IMR-90 (cell line): ENCODE measurements at regions not wholly inside any gene's neighbourhood (a gene's known extent, or its start where the extent isn't known, plus 50 kb on each side); places are given as distances from the start of the nearest gene placed in this dataset.

Experiments
- ATAC-seq: fragments of 200-7000 bp; cut with Tn5 transposase; 2 replicates; pipeline ENCODE4 v1.9.1; 2020; ENCODE audit warnings: low read depth, mild to moderate bottlenecking, moderate library complexity
- BruUV-seq: library from RNA; stranded (reverse); fragments of 400-500 nt; replicated peaks from 2 replicates; lab custom pipeline; 2021; lab: Mats Ljungman, UMichigan
- CTCF ChIA-PET: fragments of 300-600 bp; formaldehyde crosslinking; extraction: SDS; loops from one replicate; lab custom pipeline; 2021; ENCODE audit warnings: antibody characterized with exemption; lab: Yijun Ruan, JAX
- POLR2A ChIA-PET: fragments of 300-600 bp; sonication (Branson Sonifier 250); formaldehyde crosslinking; loops from one replicate; lab custom pipeline; 2022; ENCODE audit warnings: antibody characterized with exemption; ENCODE audit not compliant: unreplicated experiment; lab: Charles Lee
- DNase-seq: peaks from one replicate; pipeline ENCODE4 v3.0.0; 2013
- H2AFZ ChIP-seq: replicated peaks from 2 replicates; pipeline ENCODE3; 2013; ENCODE audit warnings: low read length, mild to moderate bottlenecking; ENCODE audit not compliant: poor library complexity
- H2AK5ac ChIP-seq: 2 replicates; pipeline ENCODE4 v1.6.1; 2013; ENCODE audit warnings: low read depth, low read length, inconsistent platforms
- H2AK9ac ChIP-seq: replicated peaks from 2 replicates; pipeline ENCODE3; 2013; ENCODE audit warnings: mild to moderate bottlenecking, low read depth, low read length, moderate library complexity; ENCODE audit not compliant: poor library complexity
- H2BK120ac ChIP-seq: 2 replicates; pipeline ENCODE4 v1.6.1; 2013; ENCODE audit warnings: low read depth, low read length, inconsistent platforms
- H2BK15ac ChIP-seq: 3 replicates; pipeline ENCODE4 v1.6.1; 2013; ENCODE audit warnings: low read depth, low read length, inconsistent platforms
- H2BK20ac ChIP-seq: 2 replicates; pipeline ENCODE4 v1.6.1; 2013; ENCODE audit warnings: low read depth, mild to moderate bottlenecking, inconsistent platforms, low read length, moderate library complexity
- H2BK5ac ChIP-seq: 2 replicates; pipeline ENCODE4 v1.6.1; 2013; ENCODE audit warnings: mild to moderate bottlenecking, low read depth, low read length, inconsistent platforms; ENCODE audit not compliant: poor library complexity, severe bottlenecking
- H3K14ac ChIP-seq: replicated peaks from 2 replicates; pipeline ENCODE4 v1.6.1; 2013; ENCODE audit warnings: low read depth, low read length, inconsistent platforms
- H3K18ac ChIP-seq: 2 replicates; pipeline ENCODE4 v1.6.1; 2013; ENCODE audit warnings: low read depth, low read length, control low read depth
- H3K23ac ChIP-seq: 2 replicates; pipeline ENCODE4 v1.6.1; 2013; ENCODE audit warnings: low read depth, low read length, inconsistent platforms
- H3K27ac ChIP-seq: 2 replicates; pipeline ENCODE4 v1.5.1; 2013; ENCODE audit warnings: mild to moderate bottlenecking, control low read depth, low read length; ENCODE audit not compliant: insufficient read depth
- H3K27me3 ChIP-seq: 2 replicates; pipeline ENCODE4 v1.6.1; 2013; ENCODE audit warnings: low read length; ENCODE audit not compliant: control insufficient read depth, insufficient read depth
- H3K36me3 ChIP-seq: 2 replicates; pipeline ENCODE4 v1.6.1; 2013; ENCODE audit warnings: low read length, mixed read lengths; ENCODE audit not compliant: control insufficient read depth, insufficient read depth
- H3K4ac ChIP-seq: 2 replicates; pipeline ENCODE4 v1.6.1; 2013; ENCODE audit warnings: low read depth, low read length, inconsistent platforms
- H3K4me1 ChIP-seq: 2 replicates; pipeline ENCODE4 v1.6.1; 2013; ENCODE audit warnings: low read length, mixed read lengths; ENCODE audit not compliant: control insufficient read depth, insufficient read depth
- H3K4me2 ChIP-seq: 2 replicates; pipeline ENCODE4 v1.6.1; 2013; ENCODE audit warnings: low read depth, mild to moderate bottlenecking, control low read depth, low read length, moderate library complexity
- H3K4me3 ChIP-seq: 2 replicates; pipeline ENCODE4 v1.5.1; 2013; ENCODE audit warnings: low read depth, mild to moderate bottlenecking, control low read depth, low read length, moderate library complexity; ENCODE audit not compliant: insufficient read depth
- H3K56ac ChIP-seq: 2 replicates; pipeline ENCODE4 v1.6.1; 2013; ENCODE audit warnings: low read length, inconsistent platforms; ENCODE audit not compliant: insufficient read depth; ENCODE audit errors: extremely low read depth
- H3K79me1 ChIP-seq, 2 experiments: 2 replicates each; pipeline ENCODE4 v1.6.1; 2013; ENCODE audit warnings: low read length in 2 of 2, inconsistent platforms in 1 of 2, low read depth in 1 of 2
- H3K9ac ChIP-seq: 2 replicates; pipeline ENCODE4 v1.6.1; 2013; ENCODE audit warnings: low read depth, low read length, control low read depth
- H3K9me1 ChIP-seq: 2 replicates; pipeline ENCODE4 v1.6.1; 2013; ENCODE audit warnings: low read length, inconsistent platforms; ENCODE audit not compliant: insufficient read depth
- H3K9me3 ChIP-seq: 2 replicates; pipeline ENCODE4 v1.6.1; 2013; ENCODE audit warnings: low read length; ENCODE audit not compliant: control insufficient read depth, insufficient read depth
- H4K20me1 ChIP-seq: 2 replicates; pipeline ENCODE4 v1.6.1; 2013; ENCODE audit warnings: low read length, inconsistent platforms; ENCODE audit not compliant: insufficient read depth
- H4K5ac ChIP-seq: 2 replicates; pipeline ENCODE4 v1.6.1; 2013; ENCODE audit warnings: mild to moderate bottlenecking, low read depth, low read length, control low read depth
- H4K8ac ChIP-seq, 2 experiments: 2 replicates each; pipeline ENCODE4 v1.6.1; 2013; ENCODE audit warnings: low read depth in 2 of 2, low read length in 2 of 2, control low read depth in 1 of 2, inconsistent platforms in 1 of 2
- H4K91ac ChIP-seq: 2 replicates; pipeline ENCODE4 v1.6.1; 2013; ENCODE audit warnings: low read depth, low read length, inconsistent platforms; ENCODE audit not compliant: insufficient read depth
- BHLHE40 ChIP-seq: fragments of 150-350 bp; IDR thresholded peaks from 2 replicates; pipeline ENCODE4 v1.6.1; 2016; ENCODE audit warnings: mild to moderate bottlenecking, low read depth, low read length
- CEBPB ChIP-seq: IDR thresholded peaks from 2 replicates; pipeline ENCODE4 v1.6.1; 2012; ENCODE audit warnings: low read depth, low read length, improper control_type of control experiment
- CHD1 ChIP-seq: IDR thresholded peaks from 2 replicates; pipeline ENCODE4 v1.6.1; 2012; ENCODE audit warnings: low read depth, low read length, improper control_type of control experiment
- FOS ChIP-seq: fragments of 150-350 bp; IDR thresholded peaks from 2 replicates; pipeline ENCODE4 v1.6.1; 2016; ENCODE audit warnings: low read depth, low read length
- MAFK ChIP-seq: IDR thresholded peaks from 2 replicates; pipeline ENCODE4 v1.6.1; 2012; ENCODE audit warnings: low read depth, low read length, improper control_type of control experiment
- MAZ ChIP-seq: IDR thresholded peaks from 2 replicates; pipeline ENCODE4 v1.6.1; 2012; ENCODE audit warnings: low read depth, mild to moderate bottlenecking, low read length, improper control_type of control experiment, moderate library complexity, borderline replicate concordance
- MXI1 ChIP-seq: IDR thresholded peaks from 2 replicates; pipeline ENCODE4 v1.6.1; 2012; ENCODE audit warnings: low read depth, mild to moderate bottlenecking, low read length, moderate library complexity, borderline replicate concordance
- NFE2L2 ChIP-seq: fragments of 150-350 bp; IDR thresholded peaks from 2 replicates; pipeline ENCODE4 v1.6.1; 2016; ENCODE audit warnings: low read depth, mild to moderate bottlenecking, low read length
- POLR2A ChIP-seq: IDR thresholded peaks from 2 replicates; pipeline ENCODE4 v1.6.1; 2012; ENCODE audit warnings: mild to moderate bottlenecking, low read depth, low read length
- RAD21 ChIP-seq: IDR thresholded peaks from 2 replicates; pipeline ENCODE4 v1.6.1; 2012; ENCODE audit warnings: low read length, improper control_type of control experiment
- RCOR1 ChIP-seq: IDR thresholded peaks from 2 replicates; pipeline ENCODE4 v1.6.1; 2012; ENCODE audit warnings: mild to moderate bottlenecking, low read length, improper control_type of control experiment; ENCODE audit not compliant: insufficient replicate concordance
- RFX5 ChIP-seq: IDR thresholded peaks from 2 replicates; pipeline ENCODE4 v1.8.0; 2012; ENCODE audit warnings: low read depth, mild to moderate bottlenecking, low read length, moderate library complexity
- SMC3 ChIP-seq: fragments of 150-350 bp; IDR thresholded peaks from 2 replicates; pipeline ENCODE4 v1.6.1; 2016; ENCODE audit warnings: low read depth, mild to moderate bottlenecking, antibody characterized with exemption, low read length, moderate library complexity
- dilution Hi-C: fragments of 300-500 bp; cut with HindIII; formaldehyde crosslinking; loops from one replicate; pipeline ENCODE4 v1.14.3; 2018; ENCODE audit warnings: low sequenced_read_pairs; ENCODE audit not compliant: unreplicated experiment
- in situ Hi-C: fragments of 300-500 bp; cut with MboI; formaldehyde crosslinking; loops from 3 replicates; pipeline ENCODE4 v1.14.3; 2019; ENCODE audit warnings: low sequenced_read_pairs, inconsistent platforms, mixed read lengths
- intact Hi-C: fragments of 100-400 bp; cut with micrococcal nuclease; formaldehyde crosslinking; loops from 2 replicates; pipeline ENCODE4 v1.10.0; 2022
- TF ChIP-seq, protein P1 (sequence below): fragments of 150-350 bp; IDR thresholded peaks from 2 replicates; pipeline ENCODE4 v1.6.1; 2016; ENCODE audit warnings: low read depth, mild to moderate bottlenecking, low read length, moderate library complexity, borderline replicate concordance

DNA sequence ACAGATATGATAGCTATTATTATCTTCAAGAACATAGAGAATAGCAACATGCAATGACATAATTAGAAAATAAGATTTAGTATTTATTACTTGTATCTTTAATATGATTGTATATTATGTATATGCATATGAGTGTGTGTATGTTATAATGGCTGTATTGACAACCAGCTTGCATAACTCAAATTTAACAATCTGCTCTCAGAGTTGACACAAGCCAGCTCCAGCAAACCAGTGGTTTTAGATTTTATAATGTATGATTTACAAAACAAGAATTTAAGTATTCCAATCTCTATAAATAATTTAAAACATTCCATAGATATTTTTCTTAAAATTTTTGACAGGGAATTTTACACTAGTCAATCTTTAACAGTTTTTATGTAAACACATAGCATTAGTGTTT, 935.9 kb upstream of the EPHA5 start:
- dilution Hi-C loops (no loop called here), in situ Hi-C loops (no loop called here), intact Hi-C loops (no loop called here)
- ATAC-seq (no peak), DNase-seq (no peak)
- H3K4ac ChIP-seq = no peak overlapping the region
- no peaks in the 10 kb centered on the region for H3K36me3 ChIP-seq
- no peak overlapping the region for H2AFZ ChIP-seq
- no peak overlapping the region for H3K18ac ChIP-seq
- no peak overlapping the region for H4K5ac ChIP-seq
- H2AK5ac ChIP-seq = no peak overlapping the region
- no peak overlapping the region for H3K27ac ChIP-seq
- no peak overlapping the region for H2BK15ac ChIP-seq
- POLR2A ChIA-PET = no interaction called here
- no peak overlapping the region for H4K8ac ChIP-seq
- H3K4me3 ChIP-seq = no peak overlapping the region
- no peaks in the 10 kb centered on the region for H3K9me3 ChIP-seq
- no peak overlapping the region for H3K9ac ChIP-seq
- H3K56ac ChIP-seq = no peak overlapping the region
- no TSS peak for BruUV-seq
- H3K27me3 ChIP-seq = no peaks in the 10 kb centered on the region
- no peaks in the 10 kb centered on the region for H4K20me1 ChIP-seq
- H3K4me1 ChIP-seq = no peaks in the 10 kb centered on the region
- H3K14ac ChIP-seq = no peak overlapping the region
- no peak overlapping the region for H2BK20ac ChIP-seq
- no peaks in the 10 kb centered on the region for H3K79me1 ChIP-seq
- H2BK120ac ChIP-seq = no peak overlapping the region
- TF ChIP-seq NFE2L2 (no peak), BHLHE40 (no peak), CEBPB (no peak), RFX5 (no peak), MAZ (no peak), RAD21 (no peak), POLR2A (no peak), FOS (no peak), RCOR1 (no peak), MAFK (no peak), MXI1 (no peak), CHD1 (no peak), SMC3 (no peak)
- TF ChIP-seq, protein P1, sequence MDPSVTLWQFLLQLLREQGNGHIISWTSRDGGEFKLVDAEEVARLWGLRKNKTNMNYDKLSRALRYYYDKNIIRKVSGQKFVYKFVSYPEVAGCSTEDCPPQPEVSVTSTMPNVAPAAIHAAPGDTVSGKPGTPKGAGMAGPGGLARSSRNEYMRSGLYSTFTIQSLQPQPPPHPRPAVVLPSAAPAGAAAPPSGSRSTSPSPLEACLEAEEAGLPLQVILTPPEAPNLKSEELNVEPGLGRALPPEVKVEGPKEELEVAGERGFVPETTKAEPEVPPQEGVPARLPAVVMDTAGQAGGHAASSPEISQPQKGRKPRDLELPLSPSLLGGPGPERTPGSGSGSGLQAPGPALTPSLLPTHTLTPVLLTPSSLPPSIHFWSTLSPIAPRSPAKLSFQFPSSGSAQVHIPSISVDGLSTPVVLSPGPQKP = no peak
- H3K23ac ChIP-seq = no peak overlapping the region
- H3K9me1 ChIP-seq = no peaks in the 10 kb centered on the region
- H3K4me2 ChIP-seq = no peak overlapping the region
- H2AK9ac ChIP-seq = no peak overlapping the region
- no peak overlapping the region for H4K91ac ChIP-seq
- CTCF ChIA-PET = no interaction called here
- no peak overlapping the region for H2BK5ac ChIP-seq
